Right lobe of liver (tissue), 6 donors: ENCODE measurements at regions not wholly inside any gene's neighbourhood (a gene's known extent, or its start where the extent isn't known, plus 50 kb on each side); places are given as distances from the start of the nearest gene placed in this dataset.

Experiments
- ATAC-seq, 4 donors: fragments of 200-7000 bp; cut with Tn5 transposase; one replicate each; pipeline ENCODE4 v1.9.1; 2020; ENCODE audit warnings: mild to moderate bottlenecking in 4 of 4, moderate library complexity in 4 of 4
- DNase-seq, 3 donors: peaks; one replicate each; pipeline ENCODE4 v3.0.0-alpha.2; 2020
- H3K27ac ChIP-seq, 3 donors: fragments of 200-600 bp; one replicate each; pipeline ENCODE4 v1.8.0; 2022
- H3K27me3 ChIP-seq, 2 donors: fragments of 200-600 bp; one replicate each; pipeline ENCODE4 v1.8.0; 2022
- H3K36me3 ChIP-seq, 4 donors: fragments of 200-600 bp; sonication (generic) in 1 of 4; one replicate each; pipeline versions ENCODE4 v1.5.1 to v1.8.0; 2017 to 2022; ENCODE audit warnings: control low read depth in 1 of 4
- H3K4me1 ChIP-seq, 4 donors: fragments of 200-600 bp; sonication (generic) in 1 of 4; one replicate each; pipeline versions ENCODE4 v1.5.1 to v1.8.0; 2017 to 2022; ENCODE audit warnings: control low read depth in 1 of 4
- H3K4me3 ChIP-seq, 3 donors: fragments of 200-600 bp; one replicate each; pipeline ENCODE4 v1.8.0; 2022
- H3K9me3 ChIP-seq, 4 donors: fragments of 200-600 bp; sonication (generic) in 1 of 4; one replicate each; pipeline versions ENCODE4 v1.5.1 to v1.8.0; 2017 to 2022; ENCODE audit warnings: control low read depth in 1 of 4
- CTCF ChIP-seq, 4 donors: fragments of 200-600 bp in 3 of 4; fragments of 450-650 bp in 1 of 4; IDR thresholded peaks; one replicate each; pipeline versions ENCODE4 v1.5.1 to v1.8.0; 2016 to 2022; ENCODE audit warnings: antibody characterized with exemption in 4 of 4, mild to moderate bottlenecking in 2 of 4
- POLR2A ChIP-seq: fragments of 450-650 bp; IDR thresholded peaks from one replicate; pipeline ENCODE4 v1.6.1; 2017; ENCODE audit warnings: antibody characterized with exemption, mild to moderate bottlenecking
- WGBS: methylation state at CpG from one replicate; pipeline ENCODE4 v1.1.6; 2018; ENCODE audit warnings: low coverage, low lambda C conversion rate; ENCODE audit not compliant: insufficient coverage; ENCODE audit errors: missing lambda C conversion rate; 5-methylcytosine and 5-hydroxymethylcytosine counted together
- intact Hi-C, 2 donors: fragments of 100-400 bp; cut with DNase I; formaldehyde crosslinking; loops; one replicate each; pipeline versions ENCODE4 v1.11.2 to v1.14.1; 2022
- donor health status: DM: no; HTN: yes; CAD: no.
- donor health status: DM: no; HTN: no; CAD: no.
- donor health status: DM: no; HTN: no; CAD: no.
- donor health status: DM: no; HTN: yes; CAD: no.
- donor health status: DM: no; HTN: yes; CAD: no.

- H3K36me3 ChIP-seq = no peaks in the 10 kb centered on the region
- no peaks in the 10 kb centered on the region for H3K9me3 ChIP-seq
- ATAC-seq (no peak), DNase-seq (no peak)
- H3K4me1 ChIP-seq = no peaks in the 10 kb centered on the region
- WGBS = 30% methylated on average over 3 of the region's 3 CpGs
- no peaks in the 10 kb centered on the region for H3K27me3 ChIP-seq
- intact Hi-C loops = no loop called here
- TF ChIP-seq POLR2A = no peak
- no peak for TF ChIP-seq CTCF (IDR thresholded peaks at IDR 0.05)
- no peak overlapping the region for H3K4me3 ChIP-seq
- H3K27ac ChIP-seq = no peak overlapping the region
Measured at GRCh38 chr12:98001430-98001829, 514.0 kb upstream of the TMPO start.

GRCh38 chr12:98002887-98003493 lies 512.4 kb upstream of the TMPO start:
- Histone ChIP-seq H3K4me3 (no peak overlapping the region), H3K36me3 (no peaks in the 10 kb centered on the region), H3K27ac (no peak overlapping the region), H3K9me3 (no peaks in the 10 kb centered on the region), H3K4me1 (no peaks in the 10 kb centered on the region), H3K27me3 (no peaks in the 10 kb centered on the region)
- DNase-seq (no peak), ATAC-seq (peak; percentile 47 to 61 (median 60))
- intact Hi-C loops = no loop called here
- peak; percentile 33 to 47 (median 38) for TF ChIP-seq CTCF (IDR thresholded peaks at IDR 0.05)
- no peak for TF ChIP-seq POLR2A
- WGBS = 2% methylated on average over 9 of the region's 9 CpGs

GRCh38 chr12:98007963-98008362 lies 507.4 kb upstream of the TMPO start:
- Histone ChIP-seq H3K4me3 (no peak overlapping the region), H3K36me3 (no peaks in the 10 kb centered on the region), H3K27me3 (no peaks in the 10 kb centered on the region), H3K27ac (no peak overlapping the region), H3K9me3 (no peaks in the 10 kb centered on the region), H3K4me1 (no peaks in the 10 kb centered on the region)
- 37% methylated on average over 1 of the region's 1 CpG for WGBS
- intact Hi-C loops = no loop called here
- DNase-seq = no peak
- ATAC-seq = no peak
- TF ChIP-seq POLR2A = no peak
- no peak for TF ChIP-seq CTCF (IDR thresholded peaks at IDR 0.05)

GRCh38 chr12:98013560-98013959 lies 501.8 kb upstream of the TMPO start:
- TF ChIP-seq POLR2A = no peak
- TF ChIP-seq CTCF (IDR thresholded peaks at IDR 0.05) = no peak
- Histone ChIP-seq H3K9me3 (no peaks in the 10 kb centered on the region), H3K27ac (no peak overlapping the region), H3K27me3 (no peaks in the 10 kb centered on the region), H3K36me3 (no peaks in the 10 kb centered on the region), H3K4me1 (no peaks in the 10 kb centered on the region), H3K4me3 (no peak overlapping the region)
- 89% methylated on average over 3 of the region's 5 CpGs for WGBS
- peak in 1 of 4 donors; percentile 38 for ATAC-seq
- intact Hi-C loops = no loop called here
- DNase-seq = peak in 1 of 3 donors; percentile 46

GRCh38 chr12:98018836-98019235 lies 496.6 kb upstream of the TMPO start:
- H3K27ac ChIP-seq = no peak overlapping the region
- H3K36me3 ChIP-seq = no peaks in the 10 kb centered on the region
- H3K4me3 ChIP-seq = no peak overlapping the region
- DNase-seq (no peak), ATAC-seq (peak in 1 of 4 donors; percentile 49)
- no peaks in the 10 kb centered on the region for H3K4me1 ChIP-seq
- intact Hi-C loops = no loop called here
- H3K27me3 ChIP-seq = no peaks in the 10 kb centered on the region
- no peak for TF ChIP-seq CTCF (IDR thresholded peaks at IDR 0.05)
- TF ChIP-seq POLR2A = no peak
- H3K9me3 ChIP-seq = no peaks in the 10 kb centered on the region
